Heart left ventricle (tissue), 13 donors: ENCODE measurements at regions not wholly inside any gene's neighbourhood (a gene's known extent, or its start where the extent isn't known, plus 50 kb on each side); places are given as distances from the start of the nearest gene placed in this dataset.

Source experiments
- POLR2A ChIP-seq, 2 donors: fragments of 450-650 bp; IDR thresholded peaks; one replicate each; pipeline ENCODE4 v1.6.1; 2017; ENCODE audit warnings: antibody characterized with exemption in 2 of 2, mild to moderate bottlenecking in 2 of 2, moderate library complexity in 2 of 2
- TF ChIP-seq, protein P1 (sequence below), 12 donors: fragments of 200-600 bp; sonication (generic) in 4 of 12; IDR thresholded peaks; one replicate each; pipeline versions ENCODE4 v1.5.0 to v1.8.0; 2018 to 2022; ENCODE audit warnings: antibody characterized with exemption in 12 of 12, mild to moderate bottlenecking in 5 of 12
- donor health status: ischemic (EF 13 %, LVEDD 7.1; RV severe dilation, severe dysfunction).
- donor health status: DM: no; HTN: yes; CAD: no.
- donor health status: DM: no; HTN: no; CAD: no.
- donor health status: ischemic (EF 25% LVEDD 6.9; RV normal size, moderate dysfunction).
- donor health status: ischemic (EF 25% LVEDD 5.7; RV mildly dilated, moderate dysfunction).
- donor health status: ischemic (EF 35%, LVEDD 5.7; RV mildly dilated, moderate dysfunction).
- donor health status: nonischemic (EF 11% LVEDD 7.7; RV severe dilation, severe dysfunction).
- donor health status: DM: yes; HTN: yes; CAD: no.
- donor health status: PGD.
- donor health status: ischemic (EF 29% LVEDD 5.4; RV normal size, mild dysfunction).
- donor health status: nonischemic (EF 23%, LVEDD 6.1; RV moderate dilation, normal function).

DNA sequence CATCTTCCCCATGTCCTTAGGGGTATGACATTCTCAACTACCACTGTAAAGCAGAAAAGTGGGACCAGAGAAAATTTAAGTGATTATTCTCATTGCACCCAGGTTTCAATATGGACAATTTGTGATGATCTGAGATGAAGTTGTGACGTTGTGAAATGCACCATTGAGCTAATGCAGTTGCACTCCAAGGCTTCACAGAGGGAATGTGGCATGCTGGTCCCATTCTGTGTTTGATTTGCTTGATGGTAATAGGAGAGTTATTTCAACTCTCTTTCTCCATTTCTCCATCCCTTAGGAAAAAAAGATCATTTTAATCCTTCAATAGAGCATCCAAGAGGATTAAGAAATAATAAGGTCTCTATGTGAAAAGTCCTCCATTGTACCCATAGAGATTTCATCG lies 136.6 kb downstream of the SLC30A10 start:
- TF ChIP-seq, protein P1, sequence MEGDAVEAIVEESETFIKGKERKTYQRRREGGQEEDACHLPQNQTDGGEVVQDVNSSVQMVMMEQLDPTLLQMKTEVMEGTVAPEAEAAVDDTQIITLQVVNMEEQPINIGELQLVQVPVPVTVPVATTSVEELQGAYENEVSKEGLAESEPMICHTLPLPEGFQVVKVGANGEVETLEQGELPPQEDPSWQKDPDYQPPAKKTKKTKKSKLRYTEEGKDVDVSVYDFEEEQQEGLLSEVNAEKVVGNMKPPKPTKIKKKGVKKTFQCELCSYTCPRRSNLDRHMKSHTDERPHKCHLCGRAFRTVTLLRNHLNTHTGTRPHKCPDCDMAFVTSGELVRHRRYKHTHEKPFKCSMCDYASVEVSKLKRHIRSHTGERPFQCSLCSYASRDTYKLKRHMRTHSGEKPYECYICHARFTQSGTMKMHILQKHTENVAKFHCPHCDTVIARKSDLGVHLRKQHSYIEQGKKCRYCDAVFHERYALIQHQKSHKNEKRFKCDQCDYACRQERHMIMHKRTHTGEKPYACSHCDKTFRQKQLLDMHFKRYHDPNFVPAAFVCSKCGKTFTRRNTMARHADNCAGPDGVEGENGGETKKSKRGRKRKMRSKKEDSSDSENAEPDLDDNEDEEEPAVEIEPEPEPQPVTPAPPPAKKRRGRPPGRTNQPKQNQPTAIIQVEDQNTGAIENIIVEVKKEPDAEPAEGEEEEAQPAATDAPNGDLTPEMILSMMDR (IDR thresholded peaks at IDR 0.05): no peak
- TF ChIP-seq POLR2A (IDR thresholded peaks at IDR 0.05): no peak
